Sigmoid colon (tissue), 6 donors: ENCODE measurements at regions not wholly inside any gene's neighbourhood (a gene's known extent, or its start where the extent isn't known, plus 50 kb on each side); places are given as distances from the start of the nearest gene placed in this dataset.

Source experiments
- DNase-seq: peaks from one replicate; pipeline ENCODE4 v3.0.0-alpha.2; 2019
- H3K27ac ChIP-seq, 4 donors: fragments of 200-600 bp; sonication (generic); one replicate each; pipeline ENCODE4 v1.5.1; 2016 to 2019; ENCODE audit warnings: mild to moderate bottlenecking in 1 of 4
- H3K27me3 ChIP-seq, 3 donors: fragments of 200-600 bp; sonication (generic); one replicate each; pipeline ENCODE4 v1.5.1; 2019; ENCODE audit warnings: mild to moderate bottlenecking in 1 of 3
- H3K36me3 ChIP-seq, 4 donors: fragments of 200-600 bp; sonication (generic); one replicate each; pipeline ENCODE4 v1.5.1; 2016 to 2019
- H3K4me1 ChIP-seq, 4 donors: fragments of 200-600 bp; sonication (generic); one replicate each; pipeline ENCODE4 v1.5.1; 2017 to 2019
- H3K4me3 ChIP-seq, 4 donors: fragments of 200-600 bp; sonication (generic); one replicate each; pipeline ENCODE4 v1.5.1; 2017 to 2019; ENCODE audit warnings: mild to moderate bottlenecking in 2 of 4, moderate library complexity in 1 of 4
- H3K9me3 ChIP-seq, 4 donors: fragments of 200-600 bp in 3 of 4; sonication (generic) in 3 of 4; one replicate each; pipeline versions ENCODE4 v1.5.1 to v1.6.1; 2013 to 2019
- EP300 ChIP-seq, 4 donors: sonication (generic); formaldehyde crosslinking; IDR thresholded peaks; one replicate each; pipeline ENCODE4 v1.6.1; 2017; ENCODE audit warnings: antibody characterized with exemption in 4 of 4
- POLR2A ChIP-seq, 2 donors: fragments of 450-650 bp; IDR thresholded peaks; one replicate each; pipeline ENCODE4 v1.6.1; 2016; ENCODE audit warnings: antibody characterized with exemption in 2 of 2, mild to moderate bottlenecking in 2 of 2, moderate library complexity in 2 of 2
- POLR2AphosphoS5 ChIP-seq, 4 donors: sonication (generic); formaldehyde crosslinking; IDR thresholded peaks; one replicate each; pipeline ENCODE4 v1.6.1; 2017; ENCODE audit warnings: antibody characterized with exemption in 4 of 4
- WGBS, 2 donors: extraction: QIAGEN DNeasy Blood & Tissue Kit; methylation state at CpG; one replicate each; pipeline ENCODE4 v1.1.7; 2013; 5-methylcytosine and 5-hydroxymethylcytosine counted together
- intact Hi-C: fragments of 100-400 bp; cut with DNase I; formaldehyde crosslinking; loops from one replicate; pipeline ENCODE4 v1.15.1; 2023
- TF ChIP-seq, protein P1 (sequence below), 4 experiments: fragments of 450-650 bp in 3 of 4; fragments of 200-600 bp in 1 of 4; IDR thresholded peaks; one replicate each; pipeline ENCODE4 v1.5.1; 2016 to 2019; ENCODE audit warnings: antibody characterized with exemption in 4 of 4, mild to moderate bottlenecking in 3 of 4, moderate library complexity in 2 of 4
- donor health status: healthy with polysubstance abuse.
- donor health status: healthy.

DNA sequence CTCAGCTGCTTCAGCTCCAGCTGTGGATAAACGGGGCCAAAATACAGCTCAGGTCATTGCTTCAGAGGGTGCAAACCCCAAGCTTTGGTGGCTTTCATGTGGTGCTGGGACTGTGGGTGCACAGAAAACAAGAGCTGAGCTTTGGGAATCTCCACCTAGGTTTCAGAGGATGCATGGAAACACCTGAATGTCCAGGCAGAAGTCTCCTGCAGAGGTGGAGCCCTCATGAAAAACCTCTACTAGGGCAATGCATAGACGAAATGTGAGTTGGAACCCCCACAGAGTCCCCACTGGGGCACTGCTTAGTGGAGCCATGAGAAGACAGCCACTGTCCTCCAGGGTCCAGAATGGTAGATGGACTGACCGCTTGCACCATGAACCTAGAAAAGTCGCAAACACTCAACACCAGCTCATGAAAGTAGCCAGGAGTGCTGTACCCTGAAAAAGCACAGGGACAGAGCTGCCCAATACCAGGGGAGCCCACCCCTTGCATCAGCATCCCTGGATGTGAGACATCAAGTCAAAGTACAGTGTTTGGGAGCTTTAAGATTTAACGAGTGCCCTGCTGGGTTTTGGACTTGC, 147.9 kb upstream of the SOX11 start:
- intact Hi-C loops = no loop called here
- WGBS, 2 donors = 84 to 89% methylated on average over 5 of the region's 5 CpGs
- TF ChIP-seq, protein P1, sequence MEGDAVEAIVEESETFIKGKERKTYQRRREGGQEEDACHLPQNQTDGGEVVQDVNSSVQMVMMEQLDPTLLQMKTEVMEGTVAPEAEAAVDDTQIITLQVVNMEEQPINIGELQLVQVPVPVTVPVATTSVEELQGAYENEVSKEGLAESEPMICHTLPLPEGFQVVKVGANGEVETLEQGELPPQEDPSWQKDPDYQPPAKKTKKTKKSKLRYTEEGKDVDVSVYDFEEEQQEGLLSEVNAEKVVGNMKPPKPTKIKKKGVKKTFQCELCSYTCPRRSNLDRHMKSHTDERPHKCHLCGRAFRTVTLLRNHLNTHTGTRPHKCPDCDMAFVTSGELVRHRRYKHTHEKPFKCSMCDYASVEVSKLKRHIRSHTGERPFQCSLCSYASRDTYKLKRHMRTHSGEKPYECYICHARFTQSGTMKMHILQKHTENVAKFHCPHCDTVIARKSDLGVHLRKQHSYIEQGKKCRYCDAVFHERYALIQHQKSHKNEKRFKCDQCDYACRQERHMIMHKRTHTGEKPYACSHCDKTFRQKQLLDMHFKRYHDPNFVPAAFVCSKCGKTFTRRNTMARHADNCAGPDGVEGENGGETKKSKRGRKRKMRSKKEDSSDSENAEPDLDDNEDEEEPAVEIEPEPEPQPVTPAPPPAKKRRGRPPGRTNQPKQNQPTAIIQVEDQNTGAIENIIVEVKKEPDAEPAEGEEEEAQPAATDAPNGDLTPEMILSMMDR (IDR thresholded peaks at IDR 0.05) = no peak
- TF ChIP-seq EP300 (IDR thresholded peaks at IDR 0.05) (no peak), POLR2AphosphoS5 (IDR thresholded peaks at IDR 0.05) (no peak), POLR2A (IDR thresholded peaks at IDR 0.05) (no peak)
- DNase-seq = no peak
- H3K9me3 ChIP-seq = peaks cover 0 to 8% (median under 1%) of the 10 kb centered on the region in 4 donors
- H3K27me3 ChIP-seq = no peaks in the 10 kb centered on the region
- H3K4me3 ChIP-seq = no peak overlapping the region
- no peak overlapping the region for H3K27ac ChIP-seq
- H3K36me3 ChIP-seq = no peaks in the 10 kb centered on the region
- H3K4me1 ChIP-seq = peaks cover 0 to 24% (median 8%) of the 10 kb centered on the region in 4 donors

DNA sequence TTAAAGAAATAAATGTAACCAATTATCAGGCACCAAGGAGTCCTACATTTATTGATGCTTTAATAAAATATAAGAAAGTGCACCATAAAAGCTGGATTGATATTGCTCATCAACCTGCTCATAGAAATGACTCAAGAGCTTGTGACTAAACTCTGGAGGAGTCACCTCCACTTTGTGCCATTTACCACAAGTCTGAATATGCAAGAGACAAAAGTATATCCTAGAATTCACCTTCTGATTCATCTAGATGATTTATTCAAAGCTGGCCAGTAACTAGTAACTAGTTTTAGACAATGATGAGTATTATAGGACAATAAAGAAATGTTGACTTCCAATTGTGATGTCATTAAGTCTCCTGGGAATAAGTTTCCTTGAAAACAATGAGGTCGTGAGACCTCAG, 146.0 kb upstream of the SOX11 start:
- H3K27me3 ChIP-seq = no peaks in the 10 kb centered on the region
- no peak for DNase-seq
- 78 to 91% methylated on average over 1 of the region's 1 CpG for WGBS, 2 donors
- H3K9me3 ChIP-seq = peaks cover 0 to 8% (median under 1%) of the 10 kb centered on the region in 4 donors
- intact Hi-C loops = no loop called here
- H3K27ac ChIP-seq = no peak overlapping the region
- no peak for TF ChIP-seq EP300 (IDR thresholded peaks at IDR 0.05)
- H3K36me3 ChIP-seq = no peaks in the 10 kb centered on the region
- H3K4me3 ChIP-seq = no peak overlapping the region
- H3K4me1 ChIP-seq = peaks cover 0 to 16% (median 9%) of the 10 kb centered on the region in 4 donors

DNA sequence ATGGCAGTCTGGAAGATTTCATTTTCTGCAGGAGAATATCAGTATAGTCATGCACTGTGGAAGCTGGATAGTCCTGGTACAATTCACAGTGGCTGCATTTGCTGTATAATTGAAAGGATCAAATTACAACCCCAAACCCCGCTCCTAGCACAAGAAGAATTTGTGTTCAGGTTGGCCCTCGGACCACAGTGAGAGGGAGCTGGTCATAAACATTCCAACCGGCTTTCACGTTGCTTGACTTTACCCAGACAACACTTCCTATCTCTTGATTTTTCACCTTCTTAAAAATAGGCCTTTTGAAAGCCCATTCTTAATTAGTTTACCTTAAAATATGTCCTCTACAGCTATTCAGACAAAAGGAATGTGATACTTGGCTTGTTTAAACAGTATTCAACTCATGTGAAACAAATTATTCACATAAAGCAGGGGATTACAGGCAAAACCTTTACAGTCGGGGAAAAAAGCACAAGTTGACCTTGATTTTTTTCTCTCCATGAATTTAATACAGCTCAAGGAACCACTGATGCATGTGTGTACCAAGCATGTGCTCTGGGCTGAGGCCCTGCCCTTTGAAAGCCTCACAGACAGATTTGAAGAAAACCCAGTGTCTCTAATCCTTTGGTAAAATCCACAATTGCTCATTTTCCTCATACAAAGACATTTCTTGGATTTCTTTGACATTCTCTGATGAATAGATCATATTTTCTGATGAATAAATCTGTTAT, 143.0 kb upstream of the SOX11 start:
- intact Hi-C loops = no loop called here
- DNase-seq = no peak
- Histone ChIP-seq H3K27me3 (no peaks in the 10 kb centered on the region), H3K27ac (peak overlapping the region in 3 of 4 donors; percentile 29 to 47 (median 36)), H3K36me3 (no peaks in the 10 kb centered on the region), H3K4me3 (no peak overlapping the region), H3K4me1 (peaks cover 0 to 16% (median 9%) of the 10 kb centered on the region in 4 donors), H3K9me3 (peaks cover 0 to 4% (median 0%) of the 10 kb centered on the region in 4 donors)
- WGBS, 2 donors = 31 to 58% methylated on average over 5 of the region's 5 CpGs
- TF ChIP-seq, protein P1 (IDR thresholded peaks at IDR 0.05) = no peak
- TF ChIP-seq EP300 (IDR thresholded peaks at IDR 0.05) = no peak
- TF ChIP-seq POLR2AphosphoS5 (IDR thresholded peaks at IDR 0.05) = no peak
- TF ChIP-seq POLR2A (IDR thresholded peaks at IDR 0.05) = no peak

- TF ChIP-seq POLR2AphosphoS5 (IDR thresholded peaks at IDR 0.05) = no peak
- TF ChIP-seq, protein P1 (IDR thresholded peaks at IDR 0.05) = no peak
- TF ChIP-seq POLR2A (IDR thresholded peaks at IDR 0.05) = no peak
- TF ChIP-seq EP300 (IDR thresholded peaks at IDR 0.05) = no peak
- Histone ChIP-seq H3K27me3 (no peaks in the 10 kb centered on the region), H3K4me1 (peaks cover 0 to 16% (median 9%) of the 10 kb centered on the region in 4 donors), H3K9me3 (no peaks in the 10 kb centered on the region), H3K36me3 (no peaks in the 10 kb centered on the region), H3K4me3 (no peak overlapping the region), H3K27ac (peak overlapping the region in 1 of 4 donors; percentile 47)
- DNase-seq = no peak
- WGBS, 2 donors = 30 to 48% methylated on average over 2 of the region's 2 CpGs
- intact Hi-C loops = no loop called here
Measured at GRCh38 chr2:5549771-5550170, 142.4 kb upstream of the SOX11 start.

DNA sequence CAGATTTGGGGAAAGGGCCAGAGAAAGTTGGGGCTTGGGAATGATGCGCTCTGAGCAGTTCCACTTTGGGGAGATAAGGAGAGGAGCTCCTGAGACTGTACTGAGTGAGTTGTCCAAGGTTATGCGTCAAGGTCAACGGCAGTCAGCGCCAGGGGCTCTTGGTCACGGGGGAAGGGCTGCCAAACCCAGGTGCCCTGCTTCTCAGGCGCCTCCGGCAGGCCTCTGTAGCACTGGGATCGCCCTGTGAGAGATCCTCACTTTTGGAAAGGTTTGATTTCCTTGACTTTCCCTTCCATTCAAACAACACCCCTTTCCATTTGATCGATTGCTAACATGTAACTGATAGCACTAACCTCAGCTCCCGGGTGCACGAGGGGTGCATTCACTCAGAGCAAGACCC, 136.5 kb upstream of the SOX11 start:
- no peaks in the 10 kb centered on the region for H3K27me3 ChIP-seq
- peaks cover 0 to 1% (median under 1%) of the 10 kb centered on the region in 4 donors for H3K4me1 ChIP-seq
- H3K4me3 ChIP-seq = no peak overlapping the region
- H3K36me3 ChIP-seq = no peaks in the 10 kb centered on the region
- H3K9me3 ChIP-seq = no peaks in the 10 kb centered on the region
- no peak for TF ChIP-seq POLR2A (IDR thresholded peaks at IDR 0.05)
- TF ChIP-seq, protein P1 (IDR thresholded peaks at IDR 0.05) = no peak
- WGBS, 2 donors = 86 to 91% methylated on average over 11 of the region's 11 CpGs
- intact Hi-C loops = no loop called here
- H3K27ac ChIP-seq = no peak overlapping the region
- no peak for DNase-seq
